Hematopoietic multipotent progenitor cell (in vitro differentiated cells): ENCODE measurements at regions not wholly inside any gene's neighbourhood (a gene's known extent, or its start where the extent isn't known, plus 50 kb on each side); places are given as distances from the start of the nearest gene placed in this dataset.

Experiments used
- DNase-seq, 3 donors: peaks; one replicate each; pipeline ENCODE4 v3.0.0-alpha.2; 2011 to 2015; ENCODE audit warnings: low read depth in 2 of 3, low spot score in 2 of 3

- DNase-seq: no peak
These were observed 145.3 kb downstream of the FAM83B start for GRCh38 chr6:54991761-54992330.

- no peak for DNase-seq
These were observed 146.2 kb downstream of the FAM83B start for GRCh38 chr6:54992789-54993188.

DNA sequence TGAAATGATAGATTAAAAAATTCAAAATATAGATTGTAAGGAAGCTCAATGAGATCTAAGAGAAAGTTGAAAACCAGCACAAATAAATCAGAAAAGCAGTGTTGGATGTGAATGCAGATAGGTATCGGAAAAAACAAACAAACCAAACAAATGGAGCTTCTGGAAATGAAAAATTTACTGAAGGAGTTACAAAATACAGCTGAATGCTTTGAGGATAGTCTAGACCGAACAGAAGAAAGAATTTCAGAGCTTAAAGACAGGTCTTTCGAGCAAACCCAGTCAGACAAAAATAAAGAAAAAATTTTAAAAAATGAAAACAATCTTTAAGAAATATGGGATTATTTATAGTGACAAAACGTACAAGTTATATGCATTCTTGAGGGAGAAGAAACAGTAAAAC is 146.7 kb downstream of the FAM83B start:
- no peak for DNase-seq

- no peak for DNase-seq
These were observed 147.4 kb downstream of the FAM83B start for GRCh38 chr6:54993948-54994347.

DNA sequence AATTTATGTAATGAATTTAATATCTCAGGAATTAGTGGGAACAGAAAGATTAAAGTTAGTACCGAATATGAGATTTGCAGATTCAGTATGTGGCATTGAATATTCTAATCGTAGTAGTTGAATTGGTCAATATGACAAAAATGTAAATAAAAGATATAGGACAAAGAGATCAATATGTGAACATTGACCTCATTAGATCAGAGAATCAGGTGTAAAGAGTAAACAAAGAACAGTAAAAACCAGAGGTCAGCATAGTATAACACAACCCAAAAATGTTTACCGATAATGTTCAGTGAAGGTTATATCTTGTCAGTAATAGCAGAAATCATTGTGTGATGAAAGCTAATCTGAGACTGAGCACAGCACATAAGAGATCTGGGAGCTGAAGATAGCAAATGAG is 152.0 kb downstream of the FAM83B start:
- no peak for DNase-seq

DNA sequence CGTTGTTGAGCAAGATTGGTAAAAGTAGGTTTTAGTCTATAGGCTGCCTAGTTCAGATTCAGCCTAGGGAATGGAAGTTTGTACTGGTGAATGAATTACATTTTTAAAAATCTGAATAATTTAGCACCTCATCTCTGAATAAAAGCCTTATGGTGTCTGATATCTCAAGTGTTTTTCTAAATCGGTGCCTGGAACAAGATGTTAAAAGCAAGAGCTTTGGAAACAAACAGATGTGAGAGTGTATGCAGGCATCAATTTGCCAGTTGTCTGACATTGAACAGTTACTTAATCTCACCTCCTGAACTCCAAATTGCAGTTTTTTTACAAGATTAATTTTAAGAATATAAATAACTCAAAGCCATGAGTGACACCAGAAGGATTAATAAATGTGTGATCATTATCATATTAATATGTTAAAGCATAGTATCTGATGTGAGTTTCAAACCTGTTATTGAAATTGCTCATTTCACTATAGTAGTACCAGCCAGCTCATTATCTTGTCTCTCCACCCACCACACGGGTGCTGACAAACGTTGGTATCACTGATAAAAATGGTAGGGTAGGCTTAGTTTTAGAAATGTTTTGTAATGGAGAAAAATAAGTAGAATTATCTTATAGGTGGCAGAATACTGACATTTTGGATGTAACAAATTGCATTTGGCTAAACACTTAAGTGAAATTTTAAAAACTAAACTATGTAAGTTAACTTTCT is 157.3 kb downstream of the FAM83B start:
- DNase-seq: no peak

DNA sequence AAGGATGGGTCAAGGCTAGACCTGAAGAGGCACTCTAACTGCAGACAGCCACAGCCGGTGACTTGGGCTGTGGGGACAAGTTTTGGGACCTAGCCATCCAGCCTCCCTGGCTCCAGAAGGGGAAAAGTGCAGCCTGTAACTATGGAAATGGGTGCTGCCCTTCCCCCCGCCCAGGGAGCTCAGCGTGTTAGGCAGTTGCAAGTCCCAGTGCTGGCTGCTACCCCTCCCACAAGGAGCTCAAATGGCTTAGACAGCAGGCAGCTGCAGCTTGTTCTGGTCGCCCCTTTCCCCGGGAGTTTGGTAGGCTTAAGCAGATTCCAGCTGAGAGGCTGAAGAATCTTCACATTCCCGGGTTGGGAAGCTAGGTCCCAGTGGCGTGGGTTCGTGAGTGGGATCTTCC is 162.6 kb downstream of the FAM83B start:
- DNase-seq: no peak

GRCh38 chr6:55011034-55011433 is 163.3 kb upstream of the HCRTR2 start:
- DNase-seq: no peak

- no peak for DNase-seq
These were observed 161.9 kb upstream of the HCRTR2 start for GRCh38 chr6:55012454-55012853.

- no peak for DNase-seq
These were observed 159.8 kb upstream of the HCRTR2 start for GRCh38 chr6:55014321-55015088.

DNA sequence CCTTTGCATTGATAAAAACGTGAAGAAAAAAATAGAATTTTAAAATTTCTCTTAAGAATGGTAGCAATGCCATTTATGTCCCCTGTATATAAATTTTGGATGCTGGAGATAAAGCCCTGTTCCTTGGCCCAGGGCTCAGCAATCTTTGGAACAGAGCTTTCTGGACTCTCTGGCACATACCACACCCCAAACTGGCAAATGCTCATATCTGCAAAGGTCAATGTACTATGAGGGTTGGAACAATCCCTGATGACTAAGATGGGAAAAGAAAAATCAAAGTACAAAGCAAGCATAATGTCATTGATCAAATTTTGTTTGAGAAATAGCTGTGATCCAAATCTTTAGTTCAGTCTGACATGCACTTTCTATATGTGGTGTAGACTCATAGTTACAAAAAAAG is 158.1 kb upstream of the HCRTR2 start:
- no peak for DNase-seq

DNA sequence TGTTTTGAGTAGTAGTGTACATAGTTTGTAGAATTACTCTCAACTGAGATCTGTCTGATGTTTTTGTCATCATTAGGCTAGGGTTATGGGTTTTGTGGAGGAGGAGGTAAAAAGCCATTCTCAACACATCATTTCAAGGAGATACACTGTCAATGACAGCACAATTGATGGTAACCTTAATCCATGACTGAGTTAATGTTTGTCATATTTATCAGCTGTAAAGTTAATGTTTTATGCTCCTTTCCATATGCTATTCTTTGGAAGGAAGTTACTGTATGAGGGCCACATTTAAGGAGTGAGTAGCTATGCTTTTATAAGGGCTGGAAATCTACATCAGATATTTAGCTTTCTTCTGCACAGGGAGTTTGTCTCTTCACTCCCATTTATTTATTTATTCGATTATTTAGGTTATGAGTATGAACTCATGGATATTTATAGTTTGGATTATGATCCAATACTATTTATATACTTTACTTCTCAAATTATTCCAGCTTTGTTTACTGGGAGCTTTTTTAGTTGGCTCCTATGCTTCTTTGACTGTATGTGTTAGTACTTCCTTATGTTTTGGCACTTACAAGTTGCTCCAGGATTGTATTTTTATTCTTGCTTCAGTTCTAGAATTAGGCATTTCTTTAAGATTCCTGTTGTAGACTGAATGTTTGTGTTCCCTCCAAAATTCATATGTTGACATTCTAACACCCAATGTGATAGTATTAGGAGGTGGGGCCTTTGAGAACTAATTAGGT is 156.6 kb upstream of the HCRTR2 start:
- no peak for DNase-seq

GRCh38 chr6:55019591-55019990 is 154.7 kb upstream of the HCRTR2 start:
- DNase-seq: no peak

DNA sequence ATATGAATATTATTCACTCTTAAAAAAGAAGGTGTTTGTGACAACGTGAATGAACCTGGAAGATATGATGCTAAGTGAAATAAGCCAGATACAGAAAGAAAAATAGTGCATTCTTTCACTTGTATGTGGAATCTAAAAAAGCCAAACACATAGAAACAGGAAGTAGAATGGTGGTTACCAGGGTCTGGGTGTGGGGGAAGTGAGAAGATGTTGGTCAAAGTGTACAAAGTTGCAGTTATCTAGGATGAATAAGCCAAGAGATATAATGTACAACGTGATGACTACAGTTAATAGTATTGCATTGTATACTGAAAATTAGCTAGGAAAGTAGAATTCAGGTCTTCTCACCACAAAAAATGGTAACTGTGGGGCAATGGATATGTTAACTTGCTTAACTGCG is 151.1 kb upstream of the HCRTR2 start:
- peak in 1 of 3 donors; percentile 66 for DNase-seq

GRCh38 chr6:55033016-55033546 is 141.2 kb upstream of the HCRTR2 start:
- DNase-seq: no peak

GRCh38 chr6:55034752-55035151 is 139.6 kb upstream of the HCRTR2 start:
- DNase-seq: peak in 2 of 3 donors; percentile 43 to 83

DNA sequence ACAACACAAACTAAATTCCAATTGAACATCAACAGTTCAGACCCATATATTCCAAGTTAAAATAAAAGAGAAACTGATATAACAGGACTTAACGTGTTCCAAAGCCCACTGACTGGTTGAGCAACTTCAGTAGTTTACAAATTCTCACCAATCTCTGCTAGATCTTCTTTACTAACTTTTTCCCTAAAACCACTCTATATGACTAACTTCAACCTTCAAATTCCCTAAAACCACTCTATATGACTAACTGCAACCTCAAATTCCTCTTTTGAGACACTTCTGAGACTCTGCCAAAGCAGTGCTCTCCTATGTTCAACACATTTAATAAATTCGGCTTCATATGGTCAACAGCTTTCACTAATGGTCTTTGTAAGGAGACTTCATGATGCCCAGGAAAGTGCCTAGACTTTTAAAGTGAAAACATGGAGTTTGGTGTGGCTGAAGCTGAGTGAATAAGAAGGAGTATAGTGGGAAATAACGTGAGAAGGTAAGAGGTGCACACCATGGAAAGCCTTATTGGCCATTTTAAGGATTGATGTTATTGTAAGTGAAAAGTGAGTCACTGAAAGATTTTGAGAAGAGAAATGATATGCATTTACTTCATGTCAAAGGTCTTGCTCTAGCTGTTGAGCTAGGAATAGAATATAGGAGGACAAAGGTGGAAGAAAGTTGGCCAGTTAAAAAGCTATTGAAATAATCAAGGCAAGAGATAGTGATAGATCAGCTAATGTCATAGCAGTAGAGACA is 134.0 kb upstream of the HCRTR2 start:
- no peak for DNase-seq

DNA sequence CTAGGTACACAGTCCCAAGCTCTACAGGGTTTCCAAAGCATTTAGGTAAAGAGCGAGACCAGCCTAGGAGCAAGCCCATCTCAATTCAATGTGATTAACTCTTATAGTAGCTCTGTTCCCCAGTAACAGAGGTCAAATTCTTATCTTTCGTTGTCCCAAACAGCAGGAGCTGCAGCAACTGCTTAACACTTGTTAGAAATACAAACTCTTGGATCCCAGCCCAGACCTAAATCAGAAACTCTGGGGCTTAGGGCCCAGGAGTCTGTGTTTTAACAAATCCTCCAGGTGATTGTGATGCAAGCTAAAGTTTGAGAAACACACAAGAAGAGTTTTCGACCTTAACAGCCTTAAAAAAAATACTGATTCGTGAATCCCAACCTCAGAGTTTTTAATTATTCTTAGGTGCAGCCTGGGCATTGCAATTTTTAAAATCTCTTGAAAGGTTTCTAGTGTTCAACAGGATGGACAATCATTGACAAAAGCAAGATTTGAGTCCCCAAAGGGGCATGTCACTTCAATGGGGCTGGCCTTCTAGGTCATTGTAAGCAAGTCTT is 127.4 kb upstream of the HCRTR2 start:
- no peak for DNase-seq

- peak in 2 of 3 donors; percentile 69 to 84 for DNase-seq
These were observed 126.8 kb upstream of the HCRTR2 start for GRCh38 chr6:55047451-55048044.

DNA sequence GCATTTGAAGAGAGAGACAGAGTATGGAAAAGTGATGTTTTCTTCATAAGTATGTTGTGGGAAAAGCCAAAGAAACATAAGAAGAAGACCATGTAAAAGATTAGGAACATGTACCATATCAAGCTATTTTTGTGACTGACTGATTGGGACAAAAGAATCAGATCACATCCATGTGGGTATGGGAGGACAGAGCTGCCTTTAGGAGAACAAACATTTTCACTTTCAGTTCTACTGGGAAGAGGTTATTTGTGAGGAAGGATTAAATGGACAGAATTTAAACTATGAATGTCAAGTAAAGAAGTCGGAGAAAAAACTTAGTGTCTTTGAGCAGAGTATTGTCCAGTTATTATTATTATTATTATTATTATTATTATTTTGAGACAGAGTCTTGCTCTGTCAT is 124.4 kb upstream of the HCRTR2 start:
- no peak for DNase-seq
